NCI-H1694 (cell line): ENCODE measurements at regions not wholly inside any gene's neighbourhood (a gene's known extent, or its start where the extent isn't known, plus 50 kb on each side); places are given as distances from the start of the nearest gene placed in this dataset.

Experiments used
- DNase-seq: peaks from one replicate; lab custom pipeline; 2025; lab: John Stamatoyannopoulos, UW

- no peak for DNase-seq
Observed at GRCh38 chr14:95034788-95035187, 122.5 kb downstream of the DICER1 start.

DNA sequence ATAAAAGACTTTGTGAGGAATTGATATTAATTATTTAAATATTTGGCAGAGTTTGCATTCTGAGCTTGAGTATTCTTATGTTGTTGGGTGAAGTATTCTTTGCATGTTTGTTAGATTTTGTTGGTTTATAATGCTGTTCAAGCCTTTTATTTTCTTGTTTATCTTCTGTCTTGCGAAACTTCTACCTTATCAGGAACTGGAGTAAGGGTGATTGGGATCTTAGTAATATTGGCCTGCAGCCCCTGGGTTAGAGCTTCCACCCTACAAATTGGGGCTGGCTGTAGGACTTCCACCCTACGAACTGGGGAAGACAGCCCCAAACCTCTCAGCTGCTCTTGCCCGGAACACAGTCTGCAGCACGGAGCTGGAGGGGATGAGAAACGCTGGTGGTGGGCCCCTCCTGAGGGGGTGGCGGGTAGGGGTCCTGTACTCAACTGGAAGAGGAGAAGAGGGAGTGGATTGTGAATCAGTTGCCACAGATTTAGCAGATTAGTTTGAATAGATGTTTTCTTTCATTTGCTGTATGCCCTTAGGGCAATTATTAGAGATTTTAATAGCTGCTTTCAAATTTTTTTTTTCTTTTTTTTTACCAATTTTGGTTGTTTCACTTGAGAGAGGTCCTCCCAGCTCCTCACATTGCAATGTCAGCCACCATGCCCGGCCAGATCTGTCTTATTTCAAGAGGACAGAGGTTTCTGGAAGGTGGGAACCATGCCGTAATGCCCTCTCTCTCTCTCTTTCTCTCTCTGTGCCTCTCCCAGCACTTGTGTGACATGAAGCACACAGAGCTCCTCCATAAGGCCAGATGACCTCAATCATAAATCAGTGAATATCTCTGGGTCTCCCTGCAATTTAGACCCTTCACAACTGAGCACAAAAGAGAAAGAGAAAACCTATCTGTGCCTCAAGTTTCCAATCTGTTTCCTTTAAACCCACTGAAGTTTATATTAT is 123.4 kb downstream of the DICER1 start:
- DNase-seq, result no peak

DNA sequence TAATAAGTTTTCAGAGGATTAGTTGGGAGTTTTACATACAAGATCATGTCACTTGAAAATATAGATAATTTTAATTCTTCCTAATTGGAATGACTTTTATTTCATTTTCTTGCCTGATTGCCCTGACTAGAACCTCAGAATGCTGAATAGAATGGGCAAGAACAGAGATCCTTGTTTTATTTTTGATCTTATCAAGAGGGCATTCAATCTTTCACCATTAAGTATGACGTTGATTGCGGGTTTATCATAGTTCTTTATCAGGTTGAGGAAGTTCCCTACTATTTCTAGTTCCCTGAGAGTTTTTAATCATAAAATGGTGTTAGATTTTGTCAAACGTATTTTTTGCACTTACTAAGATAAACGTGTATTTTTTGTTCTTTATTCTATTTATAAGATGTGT is 124.3 kb downstream of the DICER1 start:
- no peak for DNase-seq

DNA sequence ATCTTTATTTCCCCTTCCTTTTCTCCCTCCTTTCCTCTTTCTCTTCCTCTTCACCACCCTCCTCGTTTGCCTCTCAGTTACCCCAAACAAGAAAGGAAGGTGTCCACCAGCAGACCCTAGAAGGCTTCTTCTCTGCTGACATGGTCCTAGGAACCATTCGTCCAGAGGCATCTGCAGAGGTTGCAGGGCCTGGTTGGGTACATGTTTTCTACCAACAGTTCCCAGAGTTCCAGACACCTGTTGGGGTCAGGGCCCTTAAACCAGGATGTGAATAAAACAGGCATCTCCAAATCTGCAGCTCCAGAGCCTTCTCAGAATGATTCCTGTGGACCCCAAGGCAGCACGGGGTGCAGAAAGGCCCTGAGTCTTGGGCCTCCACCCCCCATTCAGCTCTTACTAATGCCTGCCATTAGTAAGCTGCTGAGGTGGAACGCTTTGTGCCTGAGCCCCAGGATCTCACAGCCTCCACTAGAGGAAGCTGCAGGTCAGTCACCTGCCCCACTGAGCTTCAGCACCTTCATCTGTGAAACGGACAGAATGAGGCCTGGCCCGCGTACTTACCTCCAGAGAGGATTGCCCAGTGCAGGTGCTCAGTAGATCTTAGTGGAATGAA is 130.4 kb downstream of the DICER1 start:
- DNase-seq, result no peak

DNA sequence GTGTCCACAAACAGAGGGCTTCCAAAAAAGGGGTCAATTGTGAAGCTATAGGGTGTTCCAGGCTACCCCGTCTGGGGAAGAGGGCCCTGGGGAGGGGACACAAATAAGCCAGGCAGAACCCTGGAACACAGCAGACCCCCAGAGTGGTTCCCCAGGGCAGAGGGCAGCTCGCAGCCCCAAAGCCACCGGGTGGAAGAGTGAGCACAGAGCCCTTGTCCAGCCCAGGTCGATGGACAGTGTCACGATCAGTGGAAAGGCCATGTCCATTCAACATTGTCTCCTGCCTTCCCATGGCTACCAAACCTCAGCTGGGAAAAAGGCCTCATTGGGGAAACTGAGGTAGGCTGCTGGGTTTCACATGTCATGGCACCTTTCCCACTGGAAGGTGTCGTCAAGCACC is 131.4 kb downstream of the DICER1 start:
- DNase-seq, result no peak

DNA sequence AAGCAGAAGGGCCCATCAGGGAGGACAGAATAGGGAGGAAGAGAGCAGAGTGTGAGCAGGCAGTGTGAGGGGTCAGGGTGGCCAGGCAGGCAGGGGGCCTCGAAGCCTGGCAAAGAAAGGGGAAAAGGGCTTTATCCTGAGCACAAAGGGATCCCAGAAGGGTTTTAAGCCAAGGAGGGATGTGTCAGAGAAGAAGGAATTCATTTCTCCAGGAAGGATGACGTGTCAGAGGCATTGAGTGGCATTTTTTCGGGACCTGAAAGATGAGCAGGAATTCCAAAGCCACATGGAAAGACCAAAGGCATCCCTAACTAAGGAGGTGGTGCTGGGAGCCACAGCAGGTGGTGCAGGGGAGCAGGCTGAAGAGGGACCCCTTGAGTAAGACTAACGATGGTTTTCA is 132.1 kb downstream of the DICER1 start:
- DNase-seq, result no peak

DNA sequence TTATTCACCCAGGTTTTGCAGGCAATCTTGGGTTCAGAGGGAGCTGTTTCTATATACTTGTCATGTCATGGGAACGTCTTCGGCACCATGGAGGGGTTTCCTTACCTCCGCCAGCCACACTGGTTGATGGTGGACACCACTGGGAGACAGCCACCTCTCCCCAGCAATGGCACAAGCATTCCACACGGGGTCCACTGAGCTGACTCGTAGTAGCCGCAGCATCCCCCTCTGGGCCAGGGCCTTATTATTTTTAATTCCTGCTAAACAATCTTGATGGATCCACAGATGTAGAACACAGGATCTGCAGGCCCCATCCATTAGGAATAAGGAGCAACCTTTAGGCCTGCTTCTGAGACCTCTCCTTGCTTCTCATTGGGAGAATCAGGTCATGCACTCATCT is 132.9 kb downstream of the DICER1 start:
- DNase-seq, result no peak

- DNase-seq, result no peak
Observed at GRCh38 chr14:95023886-95024285, 133.4 kb downstream of the DICER1 start.

- DNase-seq, result no peak
Observed at GRCh38 chr14:95023115-95023514, 134.2 kb downstream of the DICER1 start.

DNA sequence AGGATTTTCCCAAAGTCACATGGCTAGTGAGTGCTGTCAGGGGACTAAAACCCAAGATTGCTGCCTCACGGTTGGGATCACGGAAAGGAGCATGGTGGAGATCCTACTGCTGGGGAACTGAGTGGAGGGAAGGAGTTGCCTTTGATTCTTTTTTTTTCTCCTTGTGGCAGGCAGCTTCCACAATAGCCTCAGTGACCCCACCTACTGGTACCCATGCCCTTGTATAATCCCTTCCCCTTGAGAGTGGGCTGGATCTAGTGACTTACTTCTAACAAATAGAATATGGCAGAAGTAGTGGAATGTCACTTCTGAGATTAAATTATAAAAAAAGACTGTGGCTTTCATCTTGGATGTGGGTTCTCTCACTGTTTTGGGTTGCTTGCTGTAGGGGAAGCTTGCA is 135.7 kb downstream of the DICER1 start:
- no peak for DNase-seq

DNA sequence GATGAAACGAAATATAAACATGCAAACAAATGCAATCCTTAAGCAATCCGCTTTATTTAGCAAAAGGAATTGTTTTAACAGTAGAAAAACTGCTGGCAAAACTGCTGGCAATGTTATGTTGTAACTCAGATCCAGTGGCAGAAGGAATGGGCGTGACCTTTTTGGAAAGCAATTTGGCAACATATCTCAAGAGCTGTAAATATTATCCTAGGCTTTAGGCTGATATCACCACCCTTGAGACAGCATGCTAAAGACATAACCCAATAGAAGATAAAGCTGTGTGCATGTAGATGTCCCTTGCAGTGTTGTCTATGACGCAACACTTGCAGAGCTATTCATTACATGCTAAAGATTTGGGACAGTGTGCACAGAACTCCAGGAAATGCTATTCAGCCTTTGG is 138.5 kb downstream of the DICER1 start:
- DNase-seq, result peak; percentile 43

GRCh38 chr14:95015046-95015445 is 142.3 kb downstream of the DICER1 start:
- DNase-seq, result no peak

GRCh38 chr14:95014036-95014435 is 143.3 kb downstream of the DICER1 start:
- no peak for DNase-seq

DNA sequence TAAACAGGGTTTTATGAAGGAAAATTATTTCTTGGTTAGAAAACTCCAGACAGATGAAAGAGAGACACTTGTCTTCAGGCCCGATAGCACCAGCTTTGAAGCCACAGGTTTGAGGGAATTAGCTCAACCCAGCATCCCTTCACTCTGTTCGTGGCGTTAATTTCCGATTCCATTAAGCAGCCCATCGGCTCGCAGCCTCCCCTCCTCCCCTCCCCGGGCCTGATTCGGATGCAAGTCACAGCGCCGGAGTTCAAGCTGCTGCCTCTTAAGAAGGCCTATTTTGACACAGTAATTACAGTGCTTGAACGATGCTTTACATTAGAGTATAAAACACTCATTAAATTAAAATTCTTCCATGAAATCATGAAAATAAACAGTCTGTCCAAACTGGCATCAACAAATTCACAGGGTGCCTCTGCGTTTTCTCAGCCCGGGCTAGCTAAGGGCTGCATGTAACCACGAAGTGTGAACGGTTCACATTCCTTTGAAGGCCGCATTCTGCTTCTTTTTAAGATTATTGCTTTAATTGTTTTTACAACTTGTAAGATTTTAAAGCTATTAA is 145.8 kb downstream of the DICER1 start:
- DNase-seq, result no peak

DNA sequence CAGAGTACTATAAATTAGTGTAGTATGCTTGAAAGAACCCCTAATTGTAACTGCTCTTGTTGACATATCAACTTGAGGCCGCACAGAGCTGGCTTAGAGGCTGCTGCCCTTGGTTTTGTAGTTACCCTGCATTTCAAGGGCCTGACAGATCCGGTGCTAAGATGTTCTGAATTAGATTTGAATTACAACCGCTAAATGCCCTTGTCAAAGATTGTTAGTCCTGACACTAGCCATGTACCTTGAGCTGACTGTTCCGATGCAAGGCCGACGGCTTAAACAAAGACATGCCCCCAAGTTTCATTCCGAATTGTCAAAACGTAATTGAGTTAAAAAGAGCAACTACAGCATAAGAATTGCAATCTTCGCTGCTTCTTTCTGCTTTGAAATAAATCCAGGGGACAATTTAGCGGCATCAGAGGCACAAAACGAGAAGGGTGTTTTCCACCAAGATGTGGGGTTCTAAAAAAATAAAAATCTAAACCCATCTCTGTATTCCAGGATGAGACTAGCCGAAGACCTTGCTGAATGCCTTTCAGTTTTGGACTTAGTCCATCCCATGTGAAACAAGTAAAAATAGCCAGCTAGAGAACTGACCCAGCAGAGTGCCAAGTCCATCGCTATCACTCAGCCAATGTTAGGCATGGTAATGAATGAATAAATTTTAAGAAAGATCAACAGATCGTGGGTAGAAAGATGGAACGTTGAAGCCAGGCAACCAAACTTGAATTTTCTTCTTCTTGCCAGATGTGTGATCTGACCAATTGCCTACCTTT is 148.7 kb downstream of the DICER1 start:
- no peak for DNase-seq

DNA sequence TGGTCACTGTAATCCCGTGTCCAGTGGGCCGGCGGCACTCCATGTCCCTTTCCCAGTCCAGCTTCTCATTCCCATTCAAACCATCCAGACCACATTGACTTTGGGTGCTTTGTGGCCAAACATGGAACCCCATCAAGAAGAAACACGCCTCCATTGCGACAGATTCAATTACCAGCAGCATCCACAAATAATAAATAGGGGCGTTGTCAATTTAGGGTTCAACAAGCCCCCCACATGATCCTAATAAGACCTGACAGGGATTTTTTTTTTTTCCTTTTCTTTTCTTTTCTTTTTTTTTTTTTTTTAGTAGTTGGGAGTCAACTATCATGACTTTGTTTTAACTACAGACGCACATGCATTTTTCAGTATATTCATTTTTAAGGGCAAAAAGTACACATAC is 149.4 kb downstream of the DICER1 start:
- no peak for DNase-seq

GRCh38 chr14:95006479-95006878 is 150.8 kb downstream of the DICER1 start:
- DNase-seq, result no peak

- peak; percentile 81 for DNase-seq
Observed at GRCh38 chr14:95006051-95006450, 151.3 kb downstream of the DICER1 start.

GRCh38 chr14:95003099-95003960 is 154.0 kb downstream of the DICER1 start:
- DNase-seq, result no peak

DNA sequence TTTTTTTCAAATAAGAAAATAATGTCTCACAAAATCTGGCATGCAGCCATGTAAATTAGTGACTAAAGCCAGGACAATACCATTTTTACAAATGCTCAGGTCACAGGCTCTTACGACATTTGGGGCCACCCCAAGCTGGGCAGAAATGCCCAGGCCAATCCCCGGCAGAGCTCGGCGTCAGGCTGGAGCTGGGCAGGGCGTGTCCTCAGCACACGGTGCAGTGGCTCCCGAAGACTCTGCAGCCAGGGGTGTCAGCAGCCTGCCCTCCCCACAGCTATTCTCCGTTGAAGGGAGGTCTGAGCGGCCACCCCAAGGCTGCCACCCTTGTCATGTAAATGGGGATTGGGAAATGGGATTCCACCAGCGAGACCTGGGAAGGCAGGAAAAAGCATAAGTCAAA is 158.6 kb downstream of the DICER1 start:
- DNase-seq, result no peak

DNA sequence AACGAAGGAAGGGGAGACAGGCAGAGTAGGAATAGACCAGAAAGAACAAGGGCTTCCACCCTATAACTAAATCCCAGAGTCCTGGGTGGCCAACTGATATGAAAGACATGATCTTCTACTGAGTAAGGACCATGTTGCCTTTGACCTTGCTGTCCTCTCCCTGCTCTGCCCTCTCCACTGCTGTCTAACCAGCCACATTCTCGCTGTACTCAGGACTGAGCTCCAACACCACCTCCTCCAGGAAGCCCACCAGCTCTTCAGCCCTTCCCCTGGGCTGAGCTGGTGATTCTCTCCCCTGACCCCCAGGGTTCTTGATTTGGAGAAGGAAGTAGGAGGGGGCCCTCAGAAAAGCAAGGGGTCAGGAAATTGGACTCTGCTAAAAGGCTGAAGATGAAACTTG is 159.2 kb downstream of the DICER1 start:
- no peak for DNase-seq
